BLaER1 treated with 17β-estradiol and CSF1 and Interleukin-3, amounts not matched to agents 10 nM and 100 nM (cell line): ENCODE measurements at regions not wholly inside any gene's neighbourhood (a gene's known extent, or its start where the extent isn't known, plus 50 kb on each side); places are given as distances from the start of the nearest gene placed in this dataset.
"Not testable (repeated sequence)": the region's sequence is repeated elsewhere in the genome, so short reads cannot be mapped to it uniquely, and the experiment has no call there.

Experiments used
- H3K27ac ChIP-seq, 11 experiments: shearing (Covaris generic); formaldehyde crosslinking; 2 replicates each; pipeline ENCODE4 v1.8.1; 2022
- H3K27me3 ChIP-seq, 11 experiments: shearing (Covaris generic); formaldehyde crosslinking; 2 replicates each; pipeline ENCODE4 v1.8.1; 2022
- H3K36me3 ChIP-seq, 11 experiments: shearing (Covaris generic); formaldehyde crosslinking; 2 replicates each; pipeline ENCODE4 v1.8.1; 2022
- H3K4me1 ChIP-seq, 10 experiments: shearing (Covaris generic); formaldehyde crosslinking; 2 replicates each; pipeline ENCODE4 v1.8.1; 2022
- H3K4me2 ChIP-seq, 11 experiments: shearing (Covaris generic); formaldehyde crosslinking; 2 replicates each; pipeline ENCODE4 v1.8.1; 2022
- H3K4me3 ChIP-seq, 10 experiments: shearing (Covaris generic); formaldehyde crosslinking; 2 replicates each; pipeline ENCODE4 v1.8.1; 2022
- H3K9ac ChIP-seq, 11 experiments: shearing (Covaris generic); formaldehyde crosslinking; 2 replicates each; pipeline ENCODE4 v1.8.1; 2022
- H3K9me3 ChIP-seq, 11 experiments: shearing (Covaris generic); formaldehyde crosslinking; replicated peaks in 1 of 11; 2 replicates each; pipeline ENCODE4 v1.8.1; 2022
- H4K20me1 ChIP-seq, 11 experiments: shearing (Covaris generic); formaldehyde crosslinking; 2 replicates each; pipeline ENCODE4 v1.8.1; 2022
- Cebpa-rat ChIP-seq, 11 experiments: shearing (Covaris generic); IDR thresholded peaks; 2 replicates each; pipeline ENCODE4 v1.8.1; 2022

DNA sequence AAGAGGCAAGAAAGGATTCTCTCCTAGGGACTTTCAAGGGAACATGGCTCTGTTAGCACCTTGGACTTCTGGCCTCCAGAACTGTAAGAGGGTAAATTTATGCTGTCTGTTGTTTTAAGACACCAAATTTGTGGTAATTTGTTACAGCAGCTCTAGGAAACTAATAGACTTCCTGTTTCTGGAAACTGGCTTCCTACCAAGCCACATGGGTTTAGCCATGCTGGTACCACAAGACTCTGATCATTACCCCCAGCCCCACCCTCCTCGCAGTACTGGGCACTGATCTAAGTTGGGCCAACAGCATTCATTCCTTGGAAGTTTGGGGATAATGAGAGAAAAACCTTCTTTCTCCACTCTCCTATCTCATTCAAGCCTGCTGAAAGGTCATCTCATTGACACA is 109.5 kb upstream of the SMLR1 start:
- H3K27ac ChIP-seq: no peak overlapping the region
- 0 out of 22 replicates have a peak, but pooled peaks cover 0 to 4% (median 0%) of the 10 kb centered on the region in 11 experiments for H4K20me1 ChIP-seq
- H3K36me3 ChIP-seq: no peaks in the 10 kb centered on the region
- H3K27me3 ChIP-seq: peaks cover 0 to 14% (median 0%) of the 10 kb centered on the region in 11 experiments; a peak in 2 of 22 replicates
- no peak overlapping the region for H3K9ac ChIP-seq
- peaks cover 5 to 10% (median 8%) of the 10 kb centered on the region in 10 experiments; a peak in 14 of 20 replicates for H3K4me1 ChIP-seq
- H3K4me3 ChIP-seq: no peak overlapping the region
- H3K9me3 ChIP-seq: peaks cover 0 to 11% (median 8%) of the 10 kb centered on the region in 11 experiments; a peak in 17 of 22 replicates
- no peak for TF ChIP-seq Cebpa-rat (IDR thresholded peaks at IDR 0.05)
- peak overlapping the region; percentile 15 to 60 (median 41) for H3K4me2 ChIP-seq

- TF ChIP-seq Cebpa-rat (IDR thresholded peaks at IDR 0.05): no peak
- H3K4me1 ChIP-seq: peaks cover 5 to 10% (median 8%) of the 10 kb centered on the region in 10 experiments; a peak in 14 of 20 replicates
- H3K9me3 ChIP-seq: peaks cover 0 to 11% (median 8%) of the 10 kb centered on the region in 11 experiments; a peak in 17 of 22 replicates
- H3K36me3 ChIP-seq: no peaks in the 10 kb centered on the region
- H3K4me3 ChIP-seq: no peak overlapping the region
- H4K20me1 ChIP-seq: 0 out of 22 replicates have a peak, but pooled peaks cover 0 to 3% (median 0%) of the 10 kb centered on the region in 11 experiments
- H3K9ac ChIP-seq: no peak overlapping the region
- H3K27me3 ChIP-seq: peaks cover 0 to 8% (median 0%) of the 10 kb centered on the region in 11 experiments; a peak in 2 of 22 replicates
- no peak overlapping the region for H3K27ac ChIP-seq
- no peak overlapping the region for H3K4me2 ChIP-seq
Observed at GRCh38 chr6:130720076-130720715, 107.0 kb upstream of the SMLR1 start.

GRCh38 chr6:130724089-130724488 is 103.1 kb upstream of the SMLR1 start:
- H3K27ac ChIP-seq: no peak overlapping the region
- H3K4me2 ChIP-seq: no peak overlapping the region
- H3K4me1 ChIP-seq: no peaks in the 10 kb centered on the region
- no peak for TF ChIP-seq Cebpa-rat (IDR thresholded peaks at IDR 0.05)
- no peaks in the 10 kb centered on the region for H4K20me1 ChIP-seq
- peaks cover 0 to 2% (median 1%) of the 10 kb centered on the region in 11 experiments; a peak in 12 of 22 replicates for H3K9me3 ChIP-seq
- H3K27me3 ChIP-seq: no peaks in the 10 kb centered on the region
- H3K36me3 ChIP-seq: no peaks in the 10 kb centered on the region
- H3K4me3 ChIP-seq: no peak overlapping the region
- no peak overlapping the region for H3K9ac ChIP-seq

DNA sequence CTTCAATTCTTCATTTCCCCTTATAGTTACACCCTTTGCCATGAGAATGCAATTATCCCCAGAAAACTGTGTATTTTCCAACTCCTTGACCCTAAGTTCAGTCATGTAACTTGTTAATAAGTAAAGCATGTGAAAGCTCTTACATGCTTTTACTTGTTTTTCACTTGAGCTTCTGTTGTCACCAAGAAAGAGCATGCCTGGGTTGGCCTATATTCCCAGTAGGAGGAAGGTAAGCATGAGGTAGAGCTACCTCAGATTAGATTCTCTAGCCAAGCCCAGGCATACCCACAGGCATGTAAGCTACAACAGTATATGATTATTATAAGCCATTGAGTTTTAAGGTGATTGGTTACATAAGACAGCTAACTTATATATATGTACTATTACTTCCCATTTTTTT is 101.7 kb upstream of the SMLR1 start:
- Histone ChIP-seq H4K20me1 (no peaks in the 10 kb centered on the region), H3K9ac (no peak overlapping the region), H3K9me3 (no peaks in the 10 kb centered on the region; a peak in 1 of 22 replicates), H3K36me3 (no peaks in the 10 kb centered on the region), H3K27me3 (no peaks in the 10 kb centered on the region), H3K4me2 (no peak overlapping the region), H3K4me1 (no peaks in the 10 kb centered on the region), H3K27ac (no peak overlapping the region), H3K4me3 (no peak overlapping the region)
- no peak for TF ChIP-seq Cebpa-rat (IDR thresholded peaks at IDR 0.05)

DNA sequence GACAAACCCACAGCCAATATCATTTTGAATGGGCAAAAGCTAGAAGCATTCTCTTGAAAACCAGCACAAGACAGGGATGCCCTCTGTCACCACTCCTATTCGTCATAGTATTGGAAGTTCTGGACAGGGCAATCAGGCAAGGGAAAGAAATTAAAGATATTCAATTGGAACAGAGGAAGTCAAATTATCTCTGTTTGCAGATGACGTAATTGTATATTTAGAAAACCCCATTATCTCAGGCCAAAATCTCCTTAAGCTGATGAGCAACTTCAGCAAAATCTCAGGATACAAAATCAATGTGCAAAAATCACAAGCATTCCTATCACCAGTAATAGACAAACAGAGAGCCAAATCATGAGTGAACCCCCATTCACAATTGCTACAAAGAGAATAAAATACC is 99.1 kb upstream of the SMLR1 start:
- not testable (repeated sequence) for H3K4me3 ChIP-seq, H3K27me3 ChIP-seq, H4K20me1 ChIP-seq, H3K9me3 ChIP-seq, H3K4me2 ChIP-seq, H3K4me1 ChIP-seq, H3K36me3 ChIP-seq, H3K27ac ChIP-seq, H3K9ac ChIP-seq

- TF ChIP-seq Cebpa-rat (IDR thresholded peaks at IDR 0.05): no peak
- Histone ChIP-seq H3K9ac (no peak overlapping the region), H3K4me1 (no peaks in the 10 kb centered on the region), H3K27me3 (no peaks in the 10 kb centered on the region), H3K27ac (no peak overlapping the region), H3K4me3 (no peak overlapping the region), H3K36me3 (no peaks in the 10 kb centered on the region), H3K4me2 (no peak overlapping the region), H3K9me3 (no peaks in the 10 kb centered on the region; a peak in 1 of 22 replicates), H4K20me1 (no peaks in the 10 kb centered on the region)
Observed at GRCh38 chr6:130730600-130730999, 96.6 kb upstream of the SMLR1 start.

DNA sequence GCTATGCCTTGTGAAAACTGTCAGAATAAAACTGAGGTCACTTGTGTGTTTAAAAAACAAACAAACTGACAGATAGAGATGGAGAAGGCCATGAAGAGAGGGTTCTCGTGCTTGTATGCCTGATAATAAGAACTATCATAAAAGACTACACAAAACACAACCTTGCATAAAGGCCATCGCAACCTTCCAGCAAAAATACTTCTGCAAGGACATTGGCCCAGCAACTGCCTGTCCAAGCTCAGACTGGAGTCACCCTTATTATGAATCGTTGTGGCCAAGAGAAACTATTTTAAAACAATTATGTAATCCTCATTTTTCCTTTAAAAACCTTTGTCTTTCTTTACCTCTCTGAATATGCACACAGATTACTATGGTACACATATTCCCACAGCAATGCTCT is 93.0 kb upstream of the SMLR1 start:
- TF ChIP-seq Cebpa-rat (IDR thresholded peaks at IDR 0.05): no peak
- Histone ChIP-seq H4K20me1 (no peaks in the 10 kb centered on the region), H3K36me3 (no peaks in the 10 kb centered on the region), H3K27ac (no peak overlapping the region), H3K4me3 (no peak overlapping the region), H3K9me3 (no peaks in the 10 kb centered on the region), H3K4me2 (no peak overlapping the region), H3K4me1 (no peaks in the 10 kb centered on the region), H3K27me3 (no peaks in the 10 kb centered on the region), H3K9ac (no peak overlapping the region)

DNA sequence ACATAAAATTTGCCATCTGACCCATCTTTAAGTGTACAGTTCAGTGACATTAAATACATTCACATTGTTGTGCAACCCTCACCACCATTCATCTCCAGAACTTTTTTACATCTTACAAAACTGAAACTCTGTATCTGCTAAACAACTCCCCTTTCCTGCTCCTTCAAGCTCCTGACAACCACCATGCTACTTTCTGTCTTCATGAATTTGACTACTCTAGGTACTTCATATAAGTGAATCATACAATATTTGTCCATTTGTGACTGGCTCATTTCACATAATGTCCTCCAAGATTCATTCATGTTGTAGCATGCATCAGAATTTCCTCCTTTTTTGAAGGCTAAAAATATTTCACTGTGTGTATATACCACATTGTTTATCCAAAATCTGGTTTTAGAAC is 86.9 kb upstream of the SMLR1 start:
- H3K4me2 ChIP-seq: no peak overlapping the region
- no peaks in the 10 kb centered on the region for H4K20me1 ChIP-seq
- peaks cover 0 to 29% (median 5%) of the 10 kb centered on the region in 10 experiments; a peak in 8 of 20 replicates for H3K4me1 ChIP-seq
- H3K9me3 ChIP-seq: no peaks in the 10 kb centered on the region
- H3K9ac ChIP-seq: no peak overlapping the region
- TF ChIP-seq Cebpa-rat (IDR thresholded peaks at IDR 0.05): no peak
- H3K4me3 ChIP-seq: no peak overlapping the region
- H3K36me3 ChIP-seq: no peaks in the 10 kb centered on the region
- no peak overlapping the region for H3K27ac ChIP-seq
- no peaks in the 10 kb centered on the region for H3K27me3 ChIP-seq

- Histone ChIP-seq H3K27ac (no peak overlapping the region), H3K4me2 (peak overlapping the region in 4 of 11 experiments; percentile 2 to 14 (median 4); a peak in 1 of 22 replicates), H3K27me3 (no peaks in the 10 kb centered on the region), H3K9ac (no peak overlapping the region), H4K20me1 (no peaks in the 10 kb centered on the region), H3K9me3 (no peaks in the 10 kb centered on the region), H3K4me3 (no peak overlapping the region), H3K4me1 (peaks cover 0 to 29% (median 5%) of the 10 kb centered on the region in 10 experiments; a peak in 8 of 20 replicates), H3K36me3 (no peaks in the 10 kb centered on the region)
- TF ChIP-seq Cebpa-rat (IDR thresholded peaks at IDR 0.05): no peak
Observed at GRCh38 chr6:130742131-130742681, 85.0 kb upstream of the SMLR1 start.

- no peak overlapping the region for H3K27ac ChIP-seq
- no peaks in the 10 kb centered on the region for H4K20me1 ChIP-seq
- peak overlapping the region in 1 of 11 experiments; percentile 19; a peak in 1 of 22 replicates for H3K4me2 ChIP-seq
- TF ChIP-seq Cebpa-rat (IDR thresholded peaks at IDR 0.05): no peak
- no peaks in the 10 kb centered on the region for H3K36me3 ChIP-seq
- no peak overlapping the region for H3K9ac ChIP-seq
- peaks cover 0 to 29% (median 5%) of the 10 kb centered on the region in 10 experiments; a peak in 8 of 20 replicates for H3K4me1 ChIP-seq
- peaks cover 0 to 3% (median under 1%) of the 10 kb centered on the region in 11 experiments; a peak in 8 of 22 replicates for H3K9me3 ChIP-seq
- no peak overlapping the region for H3K4me3 ChIP-seq
- no peaks in the 10 kb centered on the region for H3K27me3 ChIP-seq
Observed at GRCh38 chr6:130743175-130743574, 84.0 kb upstream of the SMLR1 start.
